ENCODE measurements at regions not wholly inside any gene's neighbourhood (a gene's known extent, or its start where the extent isn't known, plus 50 kb on each side); places are given as distances from the start of the nearest gene placed in this dataset.

- Histone ChIP-seq H3F3A (ENCODE audit: insufficient read depth, low read length, poor library complexity, severe bottlenecking) (no peaks in the 10 kb centered on the region), H3K36me3 (ENCODE audit: insufficient read depth, low read length) (no peaks in the 10 kb centered on the region), H3K4me3 (ENCODE audit: low read length) (no peak overlapping the region), H3K79me2 (replicated peaks; ENCODE audit: insufficient read depth, low read length) (no peaks in the 10 kb centered on the region), H3K9me2 (ENCODE audit: insufficient read depth, low read length) (no peaks in the 10 kb centered on the region), H3K9ac (ENCODE audit: low read length) (no peak overlapping the region), H3K27me3 (ENCODE audit: insufficient read depth, low read depth, low read length) (no peaks in the 10 kb centered on the region), H3K27ac (ENCODE audit: low read length) (no peak overlapping the region), H2AFZ (ENCODE audit: low read depth, low read length) (no peak overlapping the region), H4K20me1 (ENCODE audit: insufficient read depth) (no peaks in the 10 kb centered on the region), H3K9me3 (ENCODE audit: low read length) (no peaks in the 10 kb centered on the region), H3K4me2 (ENCODE audit: low read length) (no peak overlapping the region)
- TF ChIP-seq REST (IDR thresholded peaks at IDR 0.05; ENCODE audit: borderline replicate concordance) = no peak
- TF ChIP-seq, protein P1, sequence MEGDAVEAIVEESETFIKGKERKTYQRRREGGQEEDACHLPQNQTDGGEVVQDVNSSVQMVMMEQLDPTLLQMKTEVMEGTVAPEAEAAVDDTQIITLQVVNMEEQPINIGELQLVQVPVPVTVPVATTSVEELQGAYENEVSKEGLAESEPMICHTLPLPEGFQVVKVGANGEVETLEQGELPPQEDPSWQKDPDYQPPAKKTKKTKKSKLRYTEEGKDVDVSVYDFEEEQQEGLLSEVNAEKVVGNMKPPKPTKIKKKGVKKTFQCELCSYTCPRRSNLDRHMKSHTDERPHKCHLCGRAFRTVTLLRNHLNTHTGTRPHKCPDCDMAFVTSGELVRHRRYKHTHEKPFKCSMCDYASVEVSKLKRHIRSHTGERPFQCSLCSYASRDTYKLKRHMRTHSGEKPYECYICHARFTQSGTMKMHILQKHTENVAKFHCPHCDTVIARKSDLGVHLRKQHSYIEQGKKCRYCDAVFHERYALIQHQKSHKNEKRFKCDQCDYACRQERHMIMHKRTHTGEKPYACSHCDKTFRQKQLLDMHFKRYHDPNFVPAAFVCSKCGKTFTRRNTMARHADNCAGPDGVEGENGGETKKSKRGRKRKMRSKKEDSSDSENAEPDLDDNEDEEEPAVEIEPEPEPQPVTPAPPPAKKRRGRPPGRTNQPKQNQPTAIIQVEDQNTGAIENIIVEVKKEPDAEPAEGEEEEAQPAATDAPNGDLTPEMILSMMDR (IDR thresholded peaks at IDR 0.05; ENCODE audit: poor library complexity, severe bottlenecking) = no peak
- TF ChIP-seq EP300 (conservative IDR thresholded peaks at IDR 0.05; ENCODE audit: poor library complexity, severe bottlenecking) = no peak
- no peak for TF ChIP-seq RAD21 (conservative IDR thresholded peaks at IDR 0.05)
- no peak for TF ChIP-seq TAF1 (IDR thresholded peaks at IDR 0.05; ENCODE audit: low read depth)
- TF ChIP-seq POLR2AphosphoS5 (IDR thresholded peaks at IDR 0.05) = no peak
- TF ChIP-seq EZH2 (IDR thresholded peaks at IDR 0.05; ENCODE audit: borderline replicate concordance, insufficient read depth, low read length, poor library complexity, severe bottlenecking) = no peak
Measured at GRCh38 chrX:39140581-39140980, 339.3 kb downstream of the MID1IP1 start.

DNA sequence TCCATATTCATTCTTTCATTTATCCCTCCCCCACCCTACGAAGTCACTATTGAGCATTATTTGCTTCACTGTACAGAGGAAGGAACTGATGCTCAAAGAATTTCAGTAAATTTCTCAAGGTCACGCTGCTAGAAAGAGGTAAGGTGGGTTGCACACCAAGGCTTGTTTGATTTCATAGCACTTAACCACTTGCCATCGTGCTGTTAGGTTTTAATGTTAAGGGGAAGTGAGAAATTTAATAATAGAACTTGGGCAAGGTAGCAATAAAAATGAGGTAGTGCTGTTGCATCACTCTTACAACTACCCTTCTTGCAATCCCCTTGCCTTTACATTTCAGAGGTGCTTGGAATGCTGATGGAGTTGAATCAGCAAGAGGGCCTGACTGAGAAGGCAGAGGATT, 343.1 kb downstream of the MID1IP1 start:
- H3K4me2 ChIP-seq (ENCODE audit: low read length) = no peak overlapping the region
- no peaks in the 10 kb centered on the region for H3F3A ChIP-seq (ENCODE audit: insufficient read depth, low read length, poor library complexity, severe bottlenecking)
- H3K27me3 ChIP-seq (ENCODE audit: insufficient read depth, low read depth, low read length) = no peaks in the 10 kb centered on the region
- H3K27ac ChIP-seq (ENCODE audit: low read length) = no peak overlapping the region
- H3K79me2 ChIP-seq (replicated peaks; ENCODE audit: insufficient read depth, low read length) = no peaks in the 10 kb centered on the region
- no peak overlapping the region for H2AFZ ChIP-seq (ENCODE audit: low read depth, low read length)
- H3K9me3 ChIP-seq (ENCODE audit: low read length) = no peaks in the 10 kb centered on the region
- H3K36me3 ChIP-seq (ENCODE audit: insufficient read depth, low read length) = no peaks in the 10 kb centered on the region
- no peaks in the 10 kb centered on the region for H3K9me2 ChIP-seq (ENCODE audit: insufficient read depth, low read length)
- H3K9ac ChIP-seq (ENCODE audit: low read length) = no peak overlapping the region
- no peak overlapping the region for H3K4me3 ChIP-seq (ENCODE audit: low read length)
- H4K20me1 ChIP-seq (ENCODE audit: insufficient read depth) = no peaks in the 10 kb centered on the region
- TF ChIP-seq RAD21 (conservative IDR thresholded peaks at IDR 0.05) (no peak), SMC3 (conservative IDR thresholded peaks at IDR 0.05; ENCODE audit: poor library complexity) (no peak), EP300 (conservative IDR thresholded peaks at IDR 0.05; ENCODE audit: poor library complexity, severe bottlenecking) (no peak), TAF1 (IDR thresholded peaks at IDR 0.05; ENCODE audit: low read depth) (no peak), EZH2 (IDR thresholded peaks at IDR 0.05; ENCODE audit: borderline replicate concordance, insufficient read depth, low read length, poor library complexity, severe bottlenecking) (no peak), REST (IDR thresholded peaks at IDR 0.05; ENCODE audit: borderline replicate concordance) (no peak), MXI1 (conservative IDR thresholded peaks at IDR 0.05; ENCODE audit: poor library complexity, severe bottlenecking) (no peak), POLR2AphosphoS5 (IDR thresholded peaks at IDR 0.05) (no peak)
- TF ChIP-seq, protein P1 (IDR thresholded peaks at IDR 0.05; ENCODE audit: poor library complexity, severe bottlenecking) = no peak
